ENCODE measurements at regions not wholly inside any gene's neighbourhood (a gene's known extent, or its start where the extent isn't known, plus 50 kb on each side); places are given as distances from the start of the nearest gene placed in this dataset.

- H3K4me3 ChIP-seq (ENCODE audit: low read depth, low read length) = no peak overlapping the region
- TF ChIP-seq CTCF (IDR thresholded peaks at IDR 0.05; ENCODE audit: low read depth, low read length, missing control alignments) = peak; percentile 38
- in situ Hi-C loops (cut with HindIII; ENCODE audit: low sequenced_read_pairs) = no loop called here
- DNase-seq (ENCODE audit: low read depth) = no peak
These were observed 550.5 kb upstream of the MARCKS start for GRCh38 chr6:113306552-113307145.

- no peak for TF ChIP-seq CTCF (IDR thresholded peaks at IDR 0.05; ENCODE audit: low read depth, low read length, missing control alignments)
- no peak for DNase-seq (ENCODE audit: low read depth)
- in situ Hi-C loops (cut with HindIII; ENCODE audit: low sequenced_read_pairs) = no loop called here
- H3K4me3 ChIP-seq (ENCODE audit: low read depth, low read length) = no peak overlapping the region
These were observed 548.9 kb upstream of the MARCKS start for GRCh38 chr6:113308266-113308665.

GRCh38 chr6:113313841-113314240 is 543.3 kb upstream of the MARCKS start:
- in situ Hi-C loops (cut with HindIII; ENCODE audit: low sequenced_read_pairs) = no loop called here
- TF ChIP-seq CTCF (IDR thresholded peaks at IDR 0.05; ENCODE audit: low read depth, low read length, missing control alignments) = no peak
- DNase-seq (ENCODE audit: low read depth) = no peak
- no peak overlapping the region for H3K4me3 ChIP-seq (ENCODE audit: low read depth, low read length)

- DNase-seq (ENCODE audit: low read depth) = no peak
- TF ChIP-seq CTCF (IDR thresholded peaks at IDR 0.05; ENCODE audit: low read depth, low read length, missing control alignments) = no peak
- in situ Hi-C loops (cut with HindIII; ENCODE audit: low sequenced_read_pairs) = no loop called here
- H3K4me3 ChIP-seq (ENCODE audit: low read depth, low read length) = no peak overlapping the region
These were observed 542.0 kb upstream of the MARCKS start for GRCh38 chr6:113315165-113315564.

GRCh38 chr6:113315879-113316278 is 541.3 kb upstream of the MARCKS start:
- no peak overlapping the region for H3K4me3 ChIP-seq (ENCODE audit: low read depth, low read length)
- TF ChIP-seq CTCF (IDR thresholded peaks at IDR 0.05; ENCODE audit: low read depth, low read length, missing control alignments) = no peak
- DNase-seq (ENCODE audit: low read depth) = no peak
- in situ Hi-C loops (cut with HindIII; ENCODE audit: low sequenced_read_pairs) = no loop called here

GRCh38 chr6:113317442-113317841 is 539.7 kb upstream of the MARCKS start:
- in situ Hi-C loops (cut with HindIII; ENCODE audit: low sequenced_read_pairs) = no loop called here
- no peak overlapping the region for H3K4me3 ChIP-seq (ENCODE audit: low read depth, low read length)
- no peak for DNase-seq (ENCODE audit: low read depth)
- no peak for TF ChIP-seq CTCF (IDR thresholded peaks at IDR 0.05; ENCODE audit: low read depth, low read length, missing control alignments)

All from astrocyte of the cerebellum (primary cell).